A673 (cell line): ENCODE measurements at regions not wholly inside any gene's neighbourhood (a gene's known extent, or its start where the extent isn't known, plus 50 kb on each side); places are given as distances from the start of the nearest gene placed in this dataset.

ENCODE experiments used
- CTCF ChIP-seq: fragments of 300-800, 200-600 bp; sonication (generic); conservative IDR thresholded peaks from 2 replicates; pipeline ENCODE4 v1.5.1; 2017; ENCODE audit warnings: low read depth, mild to moderate bottlenecking, antibody characterized with exemption, low read length, moderate library complexity, mixed read lengths
- EZH2 ChIP-seq: fragments of 200-600 bp; sonication (generic); IDR thresholded peaks from 2 replicates; pipeline ENCODE4 v1.6.1; 2017; ENCODE audit warnings: borderline replicate concordance, low read depth, mild to moderate bottlenecking, mixed read lengths, antibody characterized with exemption, low read length; ENCODE audit not compliant: poor library complexity, severe bottlenecking

- TF ChIP-seq CTCF = no peak
- no peak for TF ChIP-seq EZH2
Measured at GRCh38 chr3:69651765-69652164, 87.5 kb upstream of the MITF start.
